HL-60 (cell line): ENCODE measurements at regions not wholly inside any gene's neighbourhood (a gene's known extent, or its start where the extent isn't known, plus 50 kb on each side); places are given as distances from the start of the nearest gene placed in this dataset.

Source experiments
- DNase-seq, 2 experiments: peaks; one replicate each; pipeline ENCODE4 v3.0.0-alpha.2; 2010 to 2020; ENCODE audit warnings: low read depth in 1 of 2, low spot score in 1 of 2
- H3K27ac ChIP-seq: fragments of 250-450 bp; sonication (Bioruptor Pico); replicated peaks from 2 replicates; pipeline ENCODE4 v1.5.1; 2020; ENCODE audit warnings: mild to moderate bottlenecking, moderate library complexity
- H3K27me3 ChIP-seq: fragments of 250-450 bp; sonication (Bioruptor Pico); 2 replicates; pipeline ENCODE4 v1.5.1; 2021; ENCODE audit warnings: mild to moderate bottlenecking, moderate library complexity; ENCODE audit not compliant: insufficient read depth, poor library complexity, severe bottlenecking
- H3K4me3 ChIP-seq: replicated peaks from 2 replicates; pipeline ENCODE4 v1.5.1; 2011; ENCODE audit warnings: mild to moderate bottlenecking, control low read depth, low read length; ENCODE audit not compliant: insufficient read depth
- CTCF ChIP-seq: IDR thresholded peaks from one replicate; pipeline ENCODE4 v1.5.1; 2011; ENCODE audit warnings: low read length, control low read depth, inconsistent platforms; ENCODE audit not compliant: insufficient read depth
- GABPA ChIP-seq: IDR thresholded peaks from 2 replicates; pipeline ENCODE4 v1.6.1; 2012; ENCODE audit warnings: low read depth
- POLR2AphosphoS5 ChIP-seq: IDR thresholded peaks from 2 replicates; pipeline ENCODE4 v1.6.1; 2012; ENCODE audit warnings: low read depth
- REST ChIP-seq: IDR thresholded peaks from 2 replicates; pipeline ENCODE4 v1.6.1; 2012; ENCODE audit warnings: low read depth; ENCODE audit not compliant: insufficient replicate concordance
- SPI1 ChIP-seq: IDR thresholded peaks from 2 replicates; pipeline ENCODE4 v1.6.1; 2012; ENCODE audit warnings: low read depth, mild to moderate bottlenecking, borderline replicate concordance

GRCh38 chr14:34330846-34331245, 131.2 kb downstream of the SPTSSA start:
- no peak overlapping the region for H3K4me3 ChIP-seq
- no peak for TF ChIP-seq REST
- TF ChIP-seq POLR2AphosphoS5, result no peak
- no peak for TF ChIP-seq GABPA

GRCh38 chr14:34329301-34329700, 132.7 kb downstream of the SPTSSA start:
- no peak for TF ChIP-seq CTCF
- TF ChIP-seq SPI1, result no peak
- no peak for TF ChIP-seq POLR2AphosphoS5
- no peak for TF ChIP-seq GABPA
- no peak for TF ChIP-seq REST
- Histone ChIP-seq H3K27ac (no peak overlapping the region), H3K4me3 (no peak overlapping the region), H3K27me3 (no peaks in the 10 kb centered on the region)
- DNase-seq, result no peak

More at GRCh38 chr14:34330846-34331245, 131.2 kb downstream of the SPTSSA start:
- Histone ChIP-seq H3K27ac (no peak overlapping the region), H3K27me3 (no peaks in the 10 kb centered on the region)
- no peak for DNase-seq

- DNase-seq, result no peak
- Histone ChIP-seq H3K27ac (no peak overlapping the region), H3K4me3 (no peak overlapping the region), H3K27me3 (no peaks in the 10 kb centered on the region)
- TF ChIP-seq POLR2AphosphoS5, result no peak
- no peak for TF ChIP-seq REST
- TF ChIP-seq SPI1, result no peak
- TF ChIP-seq CTCF, result no peak
- no peak for TF ChIP-seq GABPA
Observed at GRCh38 chr14:34328178-34328577, 133.9 kb downstream of the SPTSSA start.

GRCh38 chr14:34325493-34325892, 136.5 kb downstream of the SPTSSA start:
- no peak overlapping the region for H3K4me3 ChIP-seq
- H3K27ac ChIP-seq, result no peak overlapping the region
- no peaks in the 10 kb centered on the region for H3K27me3 ChIP-seq
- DNase-seq, result no peak
- no peak for TF ChIP-seq SPI1
- no peak for TF ChIP-seq REST
- no peak for TF ChIP-seq GABPA
